Activated CD8-positive, alpha-beta T cell treated with anti-CD3 and anti-CD28 coated beads for 36 hours (primary cell): ENCODE measurements at regions not wholly inside any gene's neighbourhood (a gene's known extent, or its start where the extent isn't known, plus 50 kb on each side); places are given as distances from the start of the nearest gene placed in this dataset.

ENCODE experiments used
- ATAC-seq: fragments of 200-7000 bp; cut with Tn5 transposase; one replicate; pipeline ENCODE4 v1.10.0; 2021; ENCODE audit warnings: mild to moderate bottlenecking, moderate library complexity
- CTCF ChIA-PET: fragments of 350-600 bp; sonication (Branson Sonifier 250); formaldehyde crosslinking; loops from one replicate; lab custom pipeline; 2021; ENCODE audit warnings: antibody characterized with exemption; lab: Charles Lee
- POLR2A ChIA-PET: fragments of 350-600 bp; sonication (Branson Sonifier 250); formaldehyde crosslinking; loops from one replicate; lab custom pipeline; 2021; ENCODE audit warnings: antibody characterized with exemption; lab: Charles Lee
- DNase-seq: peaks from one replicate; pipeline ENCODE4 v3.0.0-alpha.2; 2020
- H3K27ac Mint-ChIP-seq: one replicate; pipeline ENCODE4 v1.8.0; 2021; ENCODE audit warnings: mild to moderate bottlenecking, mixed read lengths
- H3K27me3 Mint-ChIP-seq: one replicate; pipeline ENCODE4 v1.8.0; 2021; ENCODE audit warnings: mixed read lengths
- H3K36me3 Mint-ChIP-seq: one replicate; pipeline ENCODE4 v1.8.0; 2021; ENCODE audit warnings: low read depth, mixed read lengths
- H3K4me1 Mint-ChIP-seq: one replicate; pipeline ENCODE4 v1.8.0; 2021; ENCODE audit warnings: low read depth, mixed read lengths
- H3K4me3 Mint-ChIP-seq: one replicate; pipeline ENCODE4 v1.8.0; 2021; ENCODE audit warnings: mild to moderate bottlenecking, moderate library complexity, mixed read lengths
- H3K9me3 Mint-ChIP-seq: one replicate; pipeline ENCODE4 v1.8.0; 2021; ENCODE audit warnings: mixed read lengths
- CTCF ChIP-seq: fragments of 200-600 bp; IDR thresholded peaks from one replicate; pipeline ENCODE4 v1.8.0; 2022; ENCODE audit warnings: antibody characterized with exemption, mild to moderate bottlenecking
- intact Hi-C: fragments of 100-400 bp; cut with micrococcal nuclease; formaldehyde crosslinking; loops from one replicate; pipeline ENCODE4 v1.10.0; 2022

DNA sequence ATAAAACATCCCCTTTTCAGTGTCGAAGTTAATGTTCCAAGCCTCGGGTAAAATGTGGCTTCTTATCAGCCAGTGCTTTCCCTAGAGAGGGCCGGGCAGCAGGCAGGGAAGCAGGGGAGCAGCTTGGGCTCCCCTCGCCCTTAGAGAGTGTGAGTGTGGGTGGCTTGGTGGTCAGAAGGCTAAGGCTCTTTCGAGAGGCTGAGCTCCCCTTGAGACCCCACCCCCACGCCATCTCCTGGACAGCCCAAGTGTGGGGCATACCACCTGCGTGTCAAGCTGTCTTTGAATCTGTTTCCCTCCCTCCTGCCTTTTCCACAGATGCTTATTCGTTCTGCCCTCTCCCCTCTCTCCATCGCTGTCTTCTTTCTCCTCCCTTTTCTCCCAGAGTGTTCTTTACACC lies 95.1 kb upstream of the FOXP4 start:
- DNase-seq, result no peak

DNA sequence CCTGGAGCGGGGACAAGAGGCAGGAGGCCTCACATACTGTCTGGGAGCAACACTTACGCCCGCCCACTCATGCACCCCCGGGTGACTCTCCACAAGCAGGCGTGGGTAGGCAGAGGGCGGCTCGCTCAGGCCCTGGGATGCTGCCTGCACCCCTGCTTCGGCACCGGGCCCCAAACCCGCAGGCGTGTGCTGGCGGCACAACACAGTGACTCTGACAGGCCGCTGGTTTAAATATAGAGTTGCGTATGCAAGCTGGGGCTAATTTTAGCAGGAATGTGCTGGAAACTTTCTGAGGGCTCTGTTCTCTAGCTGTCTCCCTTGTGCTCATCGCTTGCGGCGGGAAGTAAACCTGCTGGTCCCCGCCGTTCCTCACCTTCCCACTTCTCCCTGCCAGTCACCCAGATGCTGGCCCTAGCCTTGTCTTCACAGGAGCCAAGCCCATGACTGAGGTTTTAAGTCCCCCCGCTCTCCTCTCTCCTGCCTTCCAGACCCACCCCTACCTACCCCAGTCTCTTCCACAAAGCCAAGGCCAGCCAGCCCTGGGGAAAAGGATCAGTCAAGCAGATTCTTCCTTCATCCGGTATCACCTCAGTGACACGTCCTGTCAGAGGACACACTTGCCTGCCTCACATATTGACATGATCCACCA lies 94.5 kb upstream of the FOXP4 start:
- CTCF ChIA-PET, result interaction anchor here (1.6 kb wide), 1 partner anchor 83 kb away, joined by 3 read pairs; no protein-coding TSS in a partner anchor
- no peaks in the 10 kb centered on the region for H3K4me1 Mint-ChIP-seq

More for the DNA sequence above, 95.1 kb upstream of the FOXP4 start:
- TF ChIP-seq CTCF, result no peak
- H3K4me3 Mint-ChIP-seq, result no peak overlapping the region
- ChIA-PET CTCF (no interaction called here), POLR2A (interaction anchor here (0.6 kb wide), 1 partner anchor 153 kb away, joined by 5 read pairs; no protein-coding TSS in a partner anchor)
- H3K36me3 Mint-ChIP-seq, result no peaks in the 10 kb centered on the region
- H3K4me1 Mint-ChIP-seq, result no peaks in the 10 kb centered on the region
- peaks cover 2% of the 10 kb centered on the region for H3K27me3 Mint-ChIP-seq
- intact Hi-C loops, result no loop called here
- H3K27ac Mint-ChIP-seq, result no peak overlapping the region
- no peak for ATAC-seq
- H3K9me3 Mint-ChIP-seq, result no peaks in the 10 kb centered on the region

DNA sequence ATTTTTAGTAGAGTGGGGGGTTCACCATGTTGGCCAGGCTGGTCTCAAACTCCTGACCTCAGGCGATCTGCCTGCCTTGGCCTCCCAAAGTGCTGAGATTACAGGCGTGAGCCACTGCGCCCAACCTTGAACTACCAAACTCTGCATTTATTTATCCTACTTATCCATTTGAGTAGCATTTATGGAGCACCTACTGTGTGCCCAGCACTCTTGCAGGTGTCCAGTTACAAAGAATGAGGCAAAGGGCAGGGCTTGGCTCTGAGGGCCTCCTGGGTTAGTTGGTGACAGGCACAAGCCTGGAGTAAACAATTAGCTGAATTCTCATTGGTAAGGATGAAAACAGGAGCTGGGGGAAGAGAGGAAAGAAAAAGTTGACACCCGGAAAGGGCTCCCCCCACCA lies 93.4 kb upstream of the FOXP4 start:
- no peak for DNase-seq
- CTCF ChIA-PET, result interaction anchor here (1.6 kb wide), 2 partner anchors 85 to 231 kb away, joined by 3 to 4 read pairs; no protein-coding TSS in a partner anchor
- Mint-ChIP-seq H3K4me1 (no peaks in the 10 kb centered on the region), H3K4me3 (no peak overlapping the region), H3K27me3 (peaks cover 2% of the 10 kb centered on the region), H3K36me3 (no peaks in the 10 kb centered on the region), H3K27ac (no peak overlapping the region), H3K9me3 (no peaks in the 10 kb centered on the region)
- intact Hi-C loops, result no loop called here
- POLR2A ChIA-PET, result no interaction called here
- no peak for ATAC-seq
- no peak for TF ChIP-seq CTCF

More for the DNA sequence above, 94.5 kb upstream of the FOXP4 start:
- H3K4me3 Mint-ChIP-seq, result no peak overlapping the region
- intact Hi-C loops, result no loop called here
- POLR2A ChIA-PET, result no interaction called here
- H3K27ac Mint-ChIP-seq, result no peak overlapping the region
- H3K36me3 Mint-ChIP-seq, result no peaks in the 10 kb centered on the region
- ATAC-seq (no peak), DNase-seq (no peak)
- H3K27me3 Mint-ChIP-seq, result peaks cover 2% of the 10 kb centered on the region
- no peak for TF ChIP-seq CTCF
- no peaks in the 10 kb centered on the region for H3K9me3 Mint-ChIP-seq

GRCh38 chr6:41453244-41453643 lies 92.9 kb upstream of the FOXP4 start:
- no peaks in the 10 kb centered on the region for H3K9me3 Mint-ChIP-seq
- ATAC-seq (no peak), DNase-seq (no peak)
- TF ChIP-seq CTCF, result no peak
- ChIA-PET POLR2A (no interaction called here), CTCF (interaction anchor here (1.6 kb wide), 2 partner anchors 85 to 230 kb away, joined by 3 to 4 read pairs; no protein-coding TSS in a partner anchor)
- no peaks in the 10 kb centered on the region for H3K4me1 Mint-ChIP-seq
- H3K27me3 Mint-ChIP-seq, result peaks cover 2% of the 10 kb centered on the region
- H3K27ac Mint-ChIP-seq, result no peak overlapping the region
- intact Hi-C loops, result no loop called here
- H3K4me3 Mint-ChIP-seq, result no peak overlapping the region
- no peaks in the 10 kb centered on the region for H3K36me3 Mint-ChIP-seq

GRCh38 chr6:41454189-41454789 lies 91.9 kb upstream of the FOXP4 start:
- Mint-ChIP-seq H3K36me3 (no peaks in the 10 kb centered on the region), H3K9me3 (no peaks in the 10 kb centered on the region), H3K4me1 (no peaks in the 10 kb centered on the region), H3K4me3 (no peak overlapping the region), H3K27me3 (no peaks in the 10 kb centered on the region), H3K27ac (no peak overlapping the region)
- POLR2A ChIA-PET, result no interaction called here
- DNase-seq (no peak), ATAC-seq (no peak)
- intact Hi-C loops, result no loop called here
- CTCF ChIA-PET, result interaction anchor here (1.6 kb wide), 1 partner anchor 229 kb away, joined by 4 read pairs; no protein-coding TSS in a partner anchor
- TF ChIP-seq CTCF, result no peak
